ENCODE measurements at regions not wholly inside any gene's neighbourhood (a gene's known extent, or its start where the extent isn't known, plus 50 kb on each side); places are given as distances from the start of the nearest gene placed in this dataset.

DNA sequence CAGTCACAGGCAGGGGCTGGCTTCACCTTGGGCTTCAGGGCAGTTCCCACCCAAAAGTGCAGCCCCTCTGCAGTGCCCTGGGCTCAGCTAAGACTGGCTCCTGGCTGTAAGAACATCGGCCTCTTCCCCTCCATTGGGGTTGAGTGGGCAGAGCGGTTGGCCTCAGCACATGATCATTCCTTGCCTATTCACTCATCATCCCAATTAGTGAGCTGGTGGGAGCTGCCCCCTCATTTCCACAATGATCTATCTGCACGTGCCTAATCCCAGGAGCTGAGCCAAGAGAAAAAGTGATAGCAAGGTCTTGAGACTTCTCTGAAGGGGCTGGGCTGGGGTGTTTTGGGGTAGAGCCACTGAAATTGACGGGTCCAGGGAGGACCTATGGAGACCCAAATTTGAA lies 133.6 kb downstream of the SYF2 start:
- H3K4me3 ChIP-seq (replicated peaks; ENCODE audit: low read depth, low read length), result no peak overlapping the region
- TF ChIP-seq, protein P1, sequence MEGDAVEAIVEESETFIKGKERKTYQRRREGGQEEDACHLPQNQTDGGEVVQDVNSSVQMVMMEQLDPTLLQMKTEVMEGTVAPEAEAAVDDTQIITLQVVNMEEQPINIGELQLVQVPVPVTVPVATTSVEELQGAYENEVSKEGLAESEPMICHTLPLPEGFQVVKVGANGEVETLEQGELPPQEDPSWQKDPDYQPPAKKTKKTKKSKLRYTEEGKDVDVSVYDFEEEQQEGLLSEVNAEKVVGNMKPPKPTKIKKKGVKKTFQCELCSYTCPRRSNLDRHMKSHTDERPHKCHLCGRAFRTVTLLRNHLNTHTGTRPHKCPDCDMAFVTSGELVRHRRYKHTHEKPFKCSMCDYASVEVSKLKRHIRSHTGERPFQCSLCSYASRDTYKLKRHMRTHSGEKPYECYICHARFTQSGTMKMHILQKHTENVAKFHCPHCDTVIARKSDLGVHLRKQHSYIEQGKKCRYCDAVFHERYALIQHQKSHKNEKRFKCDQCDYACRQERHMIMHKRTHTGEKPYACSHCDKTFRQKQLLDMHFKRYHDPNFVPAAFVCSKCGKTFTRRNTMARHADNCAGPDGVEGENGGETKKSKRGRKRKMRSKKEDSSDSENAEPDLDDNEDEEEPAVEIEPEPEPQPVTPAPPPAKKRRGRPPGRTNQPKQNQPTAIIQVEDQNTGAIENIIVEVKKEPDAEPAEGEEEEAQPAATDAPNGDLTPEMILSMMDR (IDR thresholded peaks at IDR 0.05; ENCODE audit: low read length, missing control alignments), result no peak
- DNase-seq (ENCODE audit: low read depth), result no peak

- no peak overlapping the region for H3K4me3 ChIP-seq (replicated peaks; ENCODE audit: low read depth, low read length)
- TF ChIP-seq, protein P1 (IDR thresholded peaks at IDR 0.05; ENCODE audit: low read length, missing control alignments), result no peak
- DNase-seq (ENCODE audit: low read depth), result no peak
Observed at GRCh38 chr1:25096307-25097150, 135.8 kb downstream of the SYF2 start.

DNA sequence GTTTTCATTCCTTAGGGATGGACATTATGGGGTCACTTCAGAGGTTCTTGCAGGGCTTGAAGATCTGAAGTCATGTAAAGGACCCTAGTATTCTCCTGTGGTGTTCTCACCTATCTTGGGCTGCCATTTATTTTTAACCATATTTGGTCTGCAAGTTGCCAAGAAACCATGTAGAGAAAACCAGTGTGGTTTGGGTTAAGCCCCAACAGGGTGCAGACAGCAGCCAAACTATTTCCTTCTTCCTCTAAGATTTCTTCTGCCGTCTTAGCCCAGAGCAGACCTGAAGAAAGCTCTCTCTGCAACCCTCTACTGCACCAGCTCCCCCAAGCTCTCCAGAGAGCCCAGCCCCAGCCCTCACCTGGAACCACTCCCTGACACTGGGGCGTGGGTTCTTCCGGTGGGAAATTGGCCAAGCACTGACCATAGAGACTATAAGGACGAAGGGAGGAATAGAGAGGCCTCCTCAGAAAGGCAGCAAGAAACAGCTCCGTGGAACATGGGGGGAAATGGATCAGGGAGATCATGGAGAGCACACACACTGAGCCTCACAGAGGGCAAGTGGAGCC lies 136.6 kb downstream of the SYF2 start:
- no peak overlapping the region for H3K4me3 ChIP-seq (replicated peaks; ENCODE audit: low read depth, low read length)
- no peak for DNase-seq (ENCODE audit: low read depth)
- TF ChIP-seq, protein P1 (IDR thresholded peaks at IDR 0.05; ENCODE audit: low read length, missing control alignments), result no peak

DNA sequence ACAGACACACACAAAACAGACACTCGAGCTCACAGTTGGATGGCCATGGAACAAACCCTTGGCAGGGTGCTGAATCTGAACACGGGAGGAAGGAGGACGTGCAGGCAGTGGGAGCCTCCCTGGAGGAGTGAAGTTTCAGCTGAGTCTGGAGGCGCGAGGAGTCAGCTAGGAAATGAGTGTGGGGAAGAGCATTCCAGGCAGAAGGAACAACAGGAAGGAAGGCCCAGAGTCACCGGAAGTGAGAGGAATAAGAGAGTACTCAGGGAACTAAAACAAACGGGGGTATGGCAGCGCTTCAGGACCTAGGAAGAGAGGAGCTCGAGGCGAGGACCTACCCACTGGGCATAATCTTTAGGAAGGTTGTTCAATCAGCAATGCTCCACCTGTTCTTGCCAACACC lies 137.3 kb downstream of the SYF2 start:
- TF ChIP-seq, protein P1 (IDR thresholded peaks at IDR 0.05; ENCODE audit: low read length, missing control alignments), result no peak
- DNase-seq (ENCODE audit: low read depth), result no peak
- no peak overlapping the region for H3K4me3 ChIP-seq (replicated peaks; ENCODE audit: low read depth, low read length)

- TF ChIP-seq, protein P1 (IDR thresholded peaks at IDR 0.05; ENCODE audit: low read length, missing control alignments), result no peak
- H3K4me3 ChIP-seq (replicated peaks; ENCODE audit: low read depth, low read length), result no peak overlapping the region
- no peak for DNase-seq (ENCODE audit: low read depth)
Observed at GRCh38 chr1:25094229-25094628, 138.1 kb downstream of the SYF2 start.

DNA sequence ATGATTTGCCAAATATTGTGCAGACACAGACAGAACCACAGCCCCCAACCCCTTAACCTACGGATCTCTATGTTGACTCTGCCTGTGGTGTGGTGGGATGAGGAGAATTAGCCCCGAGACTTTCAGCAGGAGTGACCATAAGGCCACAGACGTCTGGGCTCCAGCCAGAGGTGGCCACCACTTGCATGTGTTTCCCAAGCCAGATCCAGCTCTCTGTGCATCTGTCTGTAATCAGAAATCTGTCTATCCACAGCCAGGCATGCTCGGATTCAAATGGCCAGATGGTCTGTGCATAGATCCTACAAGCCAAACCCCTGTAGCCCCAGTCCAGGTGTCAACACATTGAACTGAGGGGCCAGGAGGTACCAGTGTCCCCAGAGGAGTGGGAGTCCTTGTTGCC lies 140.6 kb downstream of the SYF2 start:
- TF ChIP-seq, protein P1 (IDR thresholded peaks at IDR 0.05; ENCODE audit: low read length, missing control alignments), result no peak
- H3K4me3 ChIP-seq (replicated peaks; ENCODE audit: low read depth, low read length), result no peak overlapping the region
- DNase-seq (ENCODE audit: low read depth), result no peak
